Mesothelial cell of epicardium (in vitro differentiated cells): ENCODE measurements at regions not wholly inside any gene's neighbourhood (a gene's known extent, or its start where the extent isn't known, plus 50 kb on each side); places are given as distances from the start of the nearest gene placed in this dataset.
A peak's percentile ranks its signal among the peaks of the same experiment; 100 is the strongest.

Experiments
- DNase-seq, 2 experiments: peaks; one replicate each; pipeline ENCODE4 v3.0.0; 2021; ENCODE audit warnings: low spot score in 2 of 2; ENCODE audit not compliant: unreplicated experiment in 2 of 2
- H3K27ac Mint-ChIP-seq: 2 replicates; pipeline ENCODE4 v1.8.0; 2021; ENCODE audit warnings: mixed read lengths
- H3K27me3 Mint-ChIP-seq: 2 replicates; pipeline ENCODE4 v1.8.0; 2021; ENCODE audit warnings: low read depth, mixed read lengths
- H3K36me3 Mint-ChIP-seq: 2 replicates; pipeline ENCODE4 v1.8.0; 2021; ENCODE audit warnings: mixed read lengths
- H3K4me1 Mint-ChIP-seq: 2 replicates; pipeline ENCODE4 v1.8.0; 2021; ENCODE audit warnings: mixed read lengths
- H3K4me3 Mint-ChIP-seq: 2 replicates; pipeline ENCODE4 v1.8.0; 2021; ENCODE audit warnings: mild to moderate bottlenecking, moderate library complexity, mixed read lengths
- H3K9me3 Mint-ChIP-seq: 2 replicates; pipeline ENCODE4 v1.8.0; 2021; ENCODE audit warnings: mixed read lengths
- TF ChIP-seq, protein P1 (sequence below): fragments of 200-600 bp; sonication (generic); IDR thresholded peaks from one replicate; pipeline ENCODE4 v1.5.0; 2021; ENCODE audit warnings: antibody characterized with exemption; ENCODE audit not compliant: unreplicated experiment

DNA sequence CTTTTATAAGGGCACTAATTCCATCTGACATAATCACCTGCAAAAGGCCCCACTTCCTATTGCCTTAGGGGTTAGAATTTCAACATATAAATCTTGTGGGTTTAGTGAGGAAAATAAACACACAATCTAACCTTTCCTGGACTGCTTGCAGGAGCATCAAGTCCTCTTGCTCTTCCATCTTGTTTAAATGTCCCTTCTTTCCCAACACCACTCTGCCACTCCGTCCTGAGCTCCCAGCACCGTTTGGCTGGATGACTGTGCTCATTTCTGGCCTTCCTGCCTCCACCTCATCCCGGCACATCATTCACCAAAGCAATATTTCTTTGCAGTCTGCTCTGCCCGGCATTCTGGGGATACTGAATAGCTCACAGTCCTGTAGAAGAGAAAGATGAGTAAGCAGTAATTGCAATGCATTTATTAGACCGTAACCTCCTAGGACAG is 247.8 kb downstream of the BCL2 start:
- TF ChIP-seq, protein P1, sequence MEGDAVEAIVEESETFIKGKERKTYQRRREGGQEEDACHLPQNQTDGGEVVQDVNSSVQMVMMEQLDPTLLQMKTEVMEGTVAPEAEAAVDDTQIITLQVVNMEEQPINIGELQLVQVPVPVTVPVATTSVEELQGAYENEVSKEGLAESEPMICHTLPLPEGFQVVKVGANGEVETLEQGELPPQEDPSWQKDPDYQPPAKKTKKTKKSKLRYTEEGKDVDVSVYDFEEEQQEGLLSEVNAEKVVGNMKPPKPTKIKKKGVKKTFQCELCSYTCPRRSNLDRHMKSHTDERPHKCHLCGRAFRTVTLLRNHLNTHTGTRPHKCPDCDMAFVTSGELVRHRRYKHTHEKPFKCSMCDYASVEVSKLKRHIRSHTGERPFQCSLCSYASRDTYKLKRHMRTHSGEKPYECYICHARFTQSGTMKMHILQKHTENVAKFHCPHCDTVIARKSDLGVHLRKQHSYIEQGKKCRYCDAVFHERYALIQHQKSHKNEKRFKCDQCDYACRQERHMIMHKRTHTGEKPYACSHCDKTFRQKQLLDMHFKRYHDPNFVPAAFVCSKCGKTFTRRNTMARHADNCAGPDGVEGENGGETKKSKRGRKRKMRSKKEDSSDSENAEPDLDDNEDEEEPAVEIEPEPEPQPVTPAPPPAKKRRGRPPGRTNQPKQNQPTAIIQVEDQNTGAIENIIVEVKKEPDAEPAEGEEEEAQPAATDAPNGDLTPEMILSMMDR, result no peak
- Mint-ChIP-seq H3K27ac (peak overlapping the region; percentile 43), H3K4me1 (peaks cover 31% of the 10 kb centered on the region), H3K36me3 (no peaks in the 10 kb centered on the region), H3K9me3 (no peaks in the 10 kb centered on the region), H3K4me3 (no peak overlapping the region), H3K27me3 (no peaks in the 10 kb centered on the region)
- DNase-seq, result no peak

DNA sequence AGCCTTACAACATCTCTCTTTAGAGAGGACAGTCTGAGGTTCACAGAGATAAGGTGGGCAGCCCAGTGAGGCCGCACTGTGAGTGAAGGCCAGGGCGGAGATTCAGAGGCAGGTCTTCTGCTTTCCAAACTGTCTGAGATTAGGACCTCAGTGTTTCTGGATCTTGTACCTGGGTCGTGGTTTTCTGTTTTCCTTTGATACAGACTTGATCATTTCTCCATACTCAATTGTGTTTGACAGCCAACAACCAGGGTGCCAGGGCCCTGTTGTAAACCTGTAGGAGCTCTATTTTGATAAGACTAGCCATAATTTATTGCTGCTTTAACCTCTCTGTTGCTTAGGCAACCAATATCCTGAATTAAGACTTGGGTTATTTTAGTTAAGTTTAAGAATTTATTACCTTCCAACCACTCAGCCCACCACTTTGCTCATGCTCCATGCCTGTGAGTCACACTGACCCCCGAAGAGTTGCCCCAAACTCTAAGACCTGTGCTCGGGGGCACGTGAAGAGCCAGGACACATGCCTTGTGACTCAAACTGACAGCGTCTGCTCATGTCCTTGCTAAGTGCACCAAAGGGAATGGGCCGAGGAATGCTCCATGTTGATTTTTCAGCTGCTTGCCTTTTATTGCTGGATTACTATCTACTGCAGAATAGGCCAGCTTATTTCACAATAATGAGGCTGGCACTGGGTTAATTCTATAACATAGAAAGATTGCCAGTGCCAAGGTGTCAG is 248.6 kb downstream of the BCL2 start:
- Mint-ChIP-seq H3K27ac (peak overlapping the region; percentile 49), H3K27me3 (no peaks in the 10 kb centered on the region), H3K9me3 (no peaks in the 10 kb centered on the region), H3K4me3 (no peak overlapping the region), H3K36me3 (no peaks in the 10 kb centered on the region), H3K4me1 (peaks cover 29% of the 10 kb centered on the region)
- DNase-seq, result no peak
- TF ChIP-seq, protein P1, result no peak

DNA sequence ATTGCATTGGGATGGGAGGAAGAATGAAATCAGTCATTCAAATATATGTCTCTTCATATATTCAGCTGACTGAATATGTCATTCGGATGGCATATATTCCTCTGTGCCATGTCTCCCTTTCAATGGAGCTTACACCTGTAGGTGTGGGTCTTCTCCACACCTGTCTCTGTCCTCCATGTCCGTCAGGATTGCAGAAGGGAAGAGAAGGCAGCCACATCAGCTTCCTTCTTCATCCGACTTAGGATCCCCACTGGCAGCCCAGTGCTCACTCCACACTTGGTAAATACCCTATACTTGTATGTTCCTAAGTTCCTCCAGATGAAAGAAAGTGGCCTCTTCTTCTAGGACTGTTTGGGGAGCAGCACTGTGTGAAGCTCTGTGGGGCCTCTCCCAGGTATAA is 250.1 kb downstream of the BCL2 start:
- peaks cover 20% of the 10 kb centered on the region for H3K4me1 Mint-ChIP-seq
- no peak overlapping the region for H3K4me3 Mint-ChIP-seq
- peaks cover 2% of the 10 kb centered on the region for H3K27me3 Mint-ChIP-seq
- TF ChIP-seq, protein P1, result no peak
- H3K27ac Mint-ChIP-seq, result no peak overlapping the region
- no peaks in the 10 kb centered on the region for H3K9me3 Mint-ChIP-seq
- no peak for DNase-seq
- H3K36me3 Mint-ChIP-seq, result no peaks in the 10 kb centered on the region

DNA sequence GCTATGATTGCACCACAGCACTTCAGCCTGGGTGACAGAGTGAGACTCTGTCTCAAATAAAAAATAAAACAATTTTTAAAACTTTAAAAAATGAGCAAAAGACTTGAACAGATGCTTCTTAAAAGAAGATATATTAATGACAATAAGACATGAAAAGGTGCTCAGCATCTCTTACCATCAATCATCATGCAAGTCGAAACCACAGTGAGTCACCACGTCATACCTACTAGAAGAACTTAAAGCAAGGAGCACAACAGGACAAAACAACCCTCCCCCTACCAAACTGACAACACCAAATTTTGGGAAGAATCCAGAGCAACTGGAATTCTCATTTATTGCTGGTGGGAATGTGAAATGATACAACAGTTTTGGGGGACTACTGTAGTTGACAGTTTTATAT is 251.6 kb downstream of the BCL2 start:
- TF ChIP-seq, protein P1, result no peak
- Mint-ChIP-seq H3K4me1 (peaks cover 31% of the 10 kb centered on the region), H3K4me3 (no peak overlapping the region), H3K27ac (no peak overlapping the region), H3K27me3 (peaks cover 4% of the 10 kb centered on the region), H3K9me3 (no peaks in the 10 kb centered on the region), H3K36me3 (no peaks in the 10 kb centered on the region)
- no peak for DNase-seq

DNA sequence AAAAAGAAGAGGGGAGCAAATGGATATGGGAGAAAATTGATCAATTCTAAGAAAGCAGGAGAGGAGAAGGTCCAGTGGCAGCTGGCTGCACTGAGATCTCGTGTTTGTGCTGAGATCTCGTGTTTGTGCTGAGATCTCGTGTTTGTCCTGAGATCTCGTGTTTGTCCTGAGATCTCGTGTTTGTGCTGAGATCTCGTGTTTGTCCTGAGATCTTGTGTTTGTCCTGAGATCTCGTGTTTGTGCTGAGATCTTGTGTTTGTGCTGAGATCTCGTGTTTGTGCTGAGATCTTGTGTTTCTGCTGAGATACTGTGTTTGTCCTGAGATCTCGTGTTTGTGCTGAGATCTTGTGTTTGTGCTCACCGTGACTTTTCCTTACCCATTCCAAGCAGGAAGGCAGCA is 254.4 kb downstream of the BCL2 start:
- Mint-ChIP-seq H3K9me3 (no peaks in the 10 kb centered on the region), H3K4me1 (peaks cover 15% of the 10 kb centered on the region), H3K27me3 (peaks cover 4% of the 10 kb centered on the region), H3K4me3 (no peak overlapping the region), H3K27ac (no peak overlapping the region), H3K36me3 (no peaks in the 10 kb centered on the region)
- TF ChIP-seq, protein P1, result no peak
- DNase-seq, result no peak
